Right lobe of liver (tissue), 6 donors: ENCODE measurements at regions not wholly inside any gene's neighbourhood (a gene's known extent, or its start where the extent isn't known, plus 50 kb on each side); places are given as distances from the start of the nearest gene placed in this dataset.

Experiments
- ATAC-seq, 4 donors: fragments of 200-7000 bp; cut with Tn5 transposase; one replicate each; pipeline ENCODE4 v1.9.1; 2020; ENCODE audit warnings: mild to moderate bottlenecking in 4 of 4, moderate library complexity in 4 of 4
- DNase-seq, 3 donors: peaks; one replicate each; pipeline ENCODE4 v3.0.0-alpha.2; 2020
- H3K27ac ChIP-seq, 3 donors: fragments of 200-600 bp; one replicate each; pipeline ENCODE4 v1.8.0; 2022
- H3K27me3 ChIP-seq, 2 donors: fragments of 200-600 bp; one replicate each; pipeline ENCODE4 v1.8.0; 2022
- H3K36me3 ChIP-seq, 4 donors: fragments of 200-600 bp; sonication (generic) in 1 of 4; one replicate each; pipeline versions ENCODE4 v1.5.1 to v1.8.0; 2017 to 2022; ENCODE audit warnings: control low read depth in 1 of 4
- H3K4me1 ChIP-seq, 4 donors: fragments of 200-600 bp; sonication (generic) in 1 of 4; one replicate each; pipeline versions ENCODE4 v1.5.1 to v1.8.0; 2017 to 2022; ENCODE audit warnings: control low read depth in 1 of 4
- H3K4me3 ChIP-seq, 3 donors: fragments of 200-600 bp; one replicate each; pipeline ENCODE4 v1.8.0; 2022
- H3K9me3 ChIP-seq, 4 donors: fragments of 200-600 bp; sonication (generic) in 1 of 4; one replicate each; pipeline versions ENCODE4 v1.5.1 to v1.8.0; 2017 to 2022; ENCODE audit warnings: control low read depth in 1 of 4
- CTCF ChIP-seq, 4 donors: fragments of 200-600 bp in 3 of 4; fragments of 450-650 bp in 1 of 4; IDR thresholded peaks; one replicate each; pipeline versions ENCODE4 v1.5.1 to v1.8.0; 2016 to 2022; ENCODE audit warnings: antibody characterized with exemption in 4 of 4, mild to moderate bottlenecking in 2 of 4
- POLR2A ChIP-seq: fragments of 450-650 bp; IDR thresholded peaks from one replicate; pipeline ENCODE4 v1.6.1; 2017; ENCODE audit warnings: antibody characterized with exemption, mild to moderate bottlenecking
- WGBS: methylation state at CpG from one replicate; pipeline ENCODE4 v1.1.6; 2018; ENCODE audit warnings: low coverage, low lambda C conversion rate; ENCODE audit not compliant: insufficient coverage; ENCODE audit errors: missing lambda C conversion rate; 5-methylcytosine and 5-hydroxymethylcytosine counted together
- intact Hi-C, 2 donors: fragments of 100-400 bp; cut with DNase I; formaldehyde crosslinking; loops; one replicate each; pipeline versions ENCODE4 v1.11.2 to v1.14.1; 2022
- donor health status: DM: no; HTN: yes; CAD: no.
- donor health status: DM: no; HTN: no; CAD: no.
- donor health status: DM: no; HTN: no; CAD: no.
- donor health status: DM: no; HTN: yes; CAD: no.
- donor health status: DM: no; HTN: yes; CAD: no.

GRCh38 chr2:221267773-221268425 is 304.2 kb downstream of the EPHA4 start:
- TF ChIP-seq CTCF (IDR thresholded peaks at IDR 0.05) (no peak), POLR2A (no peak)
- ATAC-seq (no peak), DNase-seq (no peak)
- no peaks in the 10 kb centered on the region for H3K9me3 ChIP-seq
- WGBS: 47% methylated on average over 6 of the region's 6 CpGs
- no peaks in the 10 kb centered on the region for H3K4me1 ChIP-seq
- no peak overlapping the region for H3K27ac ChIP-seq
- H3K27me3 ChIP-seq: no peaks in the 10 kb centered on the region
- H3K36me3 ChIP-seq: no peaks in the 10 kb centered on the region
- no peak overlapping the region for H3K4me3 ChIP-seq
- intact Hi-C loops: no loop called here

GRCh38 chr2:221268631-221269030 is 303.5 kb downstream of the EPHA4 start:
- WGBS: 29% methylated on average over 3 of the region's 3 CpGs
- intact Hi-C loops: no loop called here
- no peak for TF ChIP-seq POLR2A
- TF ChIP-seq CTCF (IDR thresholded peaks at IDR 0.05): no peak

GRCh38 chr2:221270806-221271205 is 301.3 kb downstream of the EPHA4 start:
- intact Hi-C loops: no loop called here
- 46% methylated on average over 2 of the region's 2 CpGs for WGBS
- Histone ChIP-seq H3K27ac (no peak overlapping the region), H3K4me3 (no peak overlapping the region), H3K36me3 (no peaks in the 10 kb centered on the region), H3K9me3 (no peaks in the 10 kb centered on the region), H3K27me3 (no peaks in the 10 kb centered on the region), H3K4me1 (no peaks in the 10 kb centered on the region)
- no peak for ATAC-seq
- no peak for DNase-seq
- TF ChIP-seq POLR2A (no peak), CTCF (IDR thresholded peaks at IDR 0.05) (no peak)

More at GRCh38 chr2:221268631-221269030, 303.5 kb downstream of the EPHA4 start:
- no peak overlapping the region for H3K4me3 ChIP-seq
- DNase-seq: no peak
- no peak overlapping the region for H3K27ac ChIP-seq
- H3K9me3 ChIP-seq: no peaks in the 10 kb centered on the region
- H3K4me1 ChIP-seq: no peaks in the 10 kb centered on the region
- no peaks in the 10 kb centered on the region for H3K36me3 ChIP-seq
- no peak for ATAC-seq
- H3K27me3 ChIP-seq: no peaks in the 10 kb centered on the region

GRCh38 chr2:221272729-221273128 is 299.4 kb downstream of the EPHA4 start:
- Histone ChIP-seq H3K27ac (no peak overlapping the region), H3K4me1 (no peaks in the 10 kb centered on the region), H3K4me3 (no peak overlapping the region), H3K9me3 (no peaks in the 10 kb centered on the region), H3K27me3 (no peaks in the 10 kb centered on the region), H3K36me3 (no peaks in the 10 kb centered on the region)
- DNase-seq (no peak), ATAC-seq (no peak)
- WGBS: 55% methylated on average over 3 of the region's 3 CpGs
- intact Hi-C loops: no loop called here
- no peak for TF ChIP-seq CTCF (IDR thresholded peaks at IDR 0.05)
- no peak for TF ChIP-seq POLR2A

DNA sequence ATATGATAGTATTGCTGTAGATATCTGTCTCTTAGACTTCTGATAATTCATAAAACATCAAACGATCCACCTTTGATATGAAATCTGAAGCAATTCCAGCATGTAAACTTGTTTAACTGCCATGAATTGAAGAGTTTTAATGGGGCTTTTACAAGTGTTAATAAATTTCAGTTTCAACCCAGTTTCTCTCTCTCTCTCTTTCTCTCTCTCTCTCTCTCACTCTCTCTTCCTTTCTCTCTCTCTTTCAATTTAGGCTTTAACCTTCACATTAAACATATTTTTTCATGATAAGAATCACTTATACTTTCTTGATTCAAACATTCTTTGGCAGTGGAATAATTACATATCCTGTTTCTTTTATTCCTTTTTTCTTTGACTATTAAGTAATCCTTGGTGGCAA is 296.1 kb downstream of the EPHA4 start:
- no peaks in the 10 kb centered on the region for H3K36me3 ChIP-seq
- no peak for TF ChIP-seq POLR2A
- TF ChIP-seq CTCF (IDR thresholded peaks at IDR 0.05): no peak
- H3K4me3 ChIP-seq: no peak overlapping the region
- no peak for DNase-seq
- intact Hi-C loops: no loop called here
- H3K27ac ChIP-seq: no peak overlapping the region
- H3K9me3 ChIP-seq: no peaks in the 10 kb centered on the region
- ATAC-seq: no peak
- no peaks in the 10 kb centered on the region for H3K27me3 ChIP-seq
- WGBS: 50% methylated on average over 1 of the region's 1 CpG
- no peaks in the 10 kb centered on the region for H3K4me1 ChIP-seq
